CD14-positive monocyte (primary cell): ENCODE measurements at regions not wholly inside any gene's neighbourhood (a gene's known extent, or its start where the extent isn't known, plus 50 kb on each side); places are given as distances from the start of the nearest gene placed in this dataset.

Experiments
- DNase-seq, 3 donors: peaks; one replicate each; pipeline ENCODE4 v3.0.0-alpha.2; 2011 to 2022
- H2AFZ ChIP-seq: 2 replicates; pipeline ENCODE4 v1.6.0; 2012; ENCODE audit warnings: mild to moderate bottlenecking, low read depth, low read length, inconsistent platforms; ENCODE audit not compliant: insufficient read depth, poor library complexity, severe bottlenecking
- H3K27ac ChIP-seq, 2 donors: 1 replicate in 1 of 2; 2 replicates in 1 of 2; pipeline ENCODE4 v1.5.1; 2012 to 2013; ENCODE audit warnings: low read length in 2 of 2, control low read depth in 1 of 2, inconsistent platforms in 1 of 2, low read depth in 1 of 2, mild to moderate bottlenecking in 1 of 2
- H3K27me3 ChIP-seq, 2 donors: one replicate each; pipeline versions ENCODE4 v1.6.0 to v1.6.1; 2011 to 2013; ENCODE audit warnings: low read length in 2 of 2; ENCODE audit not compliant: control insufficient read depth in 2 of 2, insufficient read depth in 2 of 2
- H3K36me3 ChIP-seq, 2 donors: replicated peaks in 1 of 2; 1 replicate in 1 of 2; 2 replicates in 1 of 2; pipeline versions ENCODE4 v1.5.1 to v1.6.1; 2012 to 2013; ENCODE audit warnings: low read length in 2 of 2, control low read depth in 1 of 2, inconsistent platforms in 1 of 2, mild to moderate bottlenecking in 1 of 2; ENCODE audit not compliant: insufficient read depth in 2 of 2, control insufficient read depth in 1 of 2
- H3K4me1 ChIP-seq, 2 donors: 1 replicate in 1 of 2; 2 replicates in 1 of 2; pipeline versions ENCODE4 v1.5.1 to v1.6.1; 2012 to 2013; ENCODE audit warnings: low read length in 2 of 2, control low read depth in 1 of 2, inconsistent platforms in 1 of 2, mild to moderate bottlenecking in 1 of 2, moderate library complexity in 1 of 2; ENCODE audit not compliant: insufficient read depth in 2 of 2, control insufficient read depth in 1 of 2
- H3K4me2 ChIP-seq: replicated peaks from 2 replicates; pipeline ENCODE3; 2012; ENCODE audit warnings: low read length, moderate library complexity, mild to moderate bottlenecking; ENCODE audit not compliant: poor library complexity, severe bottlenecking; ENCODE audit errors: extremely low read depth
- H3K4me3 ChIP-seq, 3 experiments: fragments of 200-600 bp in 1 of 3; sonication (generic) in 1 of 3; replicated peaks in 1 of 3; 1 replicate in 2 of 3; 2 replicates in 1 of 3; pipeline ENCODE4 v1.5.1; 2011 to 2013; ENCODE audit warnings: low read length in 3 of 3, mild to moderate bottlenecking in 3 of 3, control low read depth in 2 of 3, low read depth in 2 of 3, inconsistent platforms in 1 of 3, moderate library complexity in 1 of 3
- H3K79me2 ChIP-seq: 2 replicates; pipeline ENCODE4 v1.6.0; 2012; ENCODE audit warnings: mild to moderate bottlenecking, control low read depth, inconsistent platforms, low read length, moderate library complexity; ENCODE audit not compliant: insufficient read depth
- H3K9ac ChIP-seq: 2 replicates; pipeline ENCODE4 v1.6.0; 2017; ENCODE audit warnings: low read length, mild to moderate bottlenecking; ENCODE audit not compliant: insufficient read depth, poor library complexity, severe bottlenecking
- H3K9me3 ChIP-seq, 2 donors: replicated peaks in 1 of 2; 1 replicate in 1 of 2; 2 replicates in 1 of 2; pipeline versions ENCODE4 v1.5.1 to v1.6.1; 2012 to 2013; ENCODE audit warnings: low read length in 2 of 2, control low read depth in 1 of 2; ENCODE audit not compliant: control insufficient read depth in 1 of 2, insufficient read depth in 1 of 2
- H4K20me1 ChIP-seq: 2 replicates; pipeline ENCODE4 v1.6.0; 2012; ENCODE audit warnings: mild to moderate bottlenecking, low read length, control low read depth, moderate library complexity; ENCODE audit not compliant: insufficient read depth
- H3K27ac Mint-ChIP-seq, 7 donors: one replicate each; pipeline ENCODE4 v1.8.0; 2020; ENCODE audit warnings: mild to moderate bottlenecking in 7 of 7, mixed read lengths in 7 of 7, moderate library complexity in 6 of 7, inconsistent platforms in 2 of 7
- H3K27me3 Mint-ChIP-seq, 3 donors: one replicate each; pipeline ENCODE4 v1.8.0; 2021 to 2022; ENCODE audit warnings: low read depth in 3 of 3, mild to moderate bottlenecking in 3 of 3, mixed read lengths in 3 of 3, moderate library complexity in 3 of 3, inconsistent platforms in 1 of 3
- H3K36me3 Mint-ChIP-seq, 2 donors: one replicate each; pipeline ENCODE4 v1.8.0; 2020; ENCODE audit warnings: mixed read lengths in 2 of 2, inconsistent platforms in 1 of 2, mild to moderate bottlenecking in 1 of 2
- H3K4me1 Mint-ChIP-seq: one replicate; pipeline ENCODE4 v1.8.0; 2020; ENCODE audit warnings: mild to moderate bottlenecking, mixed read lengths
- H3K4me3 Mint-ChIP-seq, 2 donors: one replicate each; pipeline ENCODE4 v1.8.0; 2020; ENCODE audit warnings: mild to moderate bottlenecking in 2 of 2, mixed read lengths in 2 of 2, moderate library complexity in 1 of 2
- H3K9me3 Mint-ChIP-seq, 7 donors: one replicate each; pipeline ENCODE4 v1.8.0; 2020 to 2022; ENCODE audit warnings: mixed read lengths in 7 of 7, mild to moderate bottlenecking in 6 of 7, moderate library complexity in 6 of 7, inconsistent platforms in 2 of 7
- CTCF ChIP-seq: fragments of 200-600 bp; IDR thresholded peaks from one replicate; pipeline ENCODE4 v1.8.0; 2022; ENCODE audit warnings: antibody characterized with exemption, mild to moderate bottlenecking
- WGBS: methylation state at CpG from one replicate; pipeline ENCODE4 v1.1.5; 2013; ENCODE audit warnings: missing lambda C conversion rate; ENCODE audit not compliant: insufficient coverage; 5-methylcytosine and 5-hydroxymethylcytosine counted together
- intact Hi-C, 2 donors: fragments of 100-400 bp; cut with micrococcal nuclease; formaldehyde crosslinking; loops; one replicate each; pipeline versions ENCODE4 v1.15.0 to v1.15.1; 2023

GRCh38 chr18:44552706-44553105, 128.0 kb upstream of the SETBP1 start:
- H3K4me3 ChIP-seq = no peak overlapping the region
- no peak overlapping the region for H3K4me2 ChIP-seq
- peaks cover 0 to 2% (median 0%) of the 10 kb centered on the region in 3 donors for H3K27me3 Mint-ChIP-seq
- H3K9ac ChIP-seq = no peak overlapping the region
- no peak overlapping the region for H3K27ac ChIP-seq
- H3K4me3 Mint-ChIP-seq = no peak overlapping the region
- H3K27ac Mint-ChIP-seq = no peak overlapping the region
- H4K20me1 ChIP-seq = no peaks in the 10 kb centered on the region
- no peaks in the 10 kb centered on the region for H3K36me3 ChIP-seq
- H3K4me1 ChIP-seq = peaks cover 9 to 11% of the 10 kb centered on the region in 2 donors
- H3K4me1 Mint-ChIP-seq = peaks cover 25% of the 10 kb centered on the region
- no peak for DNase-seq
- no peak overlapping the region for H2AFZ ChIP-seq
- no peaks in the 10 kb centered on the region for H3K36me3 Mint-ChIP-seq
- peaks cover 0 to 2% (median 0%) of the 10 kb centered on the region in 7 donors for H3K9me3 Mint-ChIP-seq
- intact Hi-C loops = no loop called here
- no peak for TF ChIP-seq CTCF
- no peaks in the 10 kb centered on the region for H3K27me3 ChIP-seq
- WGBS = 100% methylated on average over 1 of the region's 2 CpGs
- no peaks in the 10 kb centered on the region for H3K9me3 ChIP-seq
- H3K79me2 ChIP-seq = no peaks in the 10 kb centered on the region

GRCh38 chr18:44556296-44556695, 124.4 kb upstream of the SETBP1 start:
- H3K9ac ChIP-seq = no peak overlapping the region
- WGBS = 15% methylated on average over 2 of the region's 3 CpGs
- H3K4me3 Mint-ChIP-seq = no peak overlapping the region
- H4K20me1 ChIP-seq = no peaks in the 10 kb centered on the region
- no peaks in the 10 kb centered on the region for H3K4me1 ChIP-seq
- peaks cover 0 to 2% (median 0%) of the 10 kb centered on the region in 7 donors for H3K9me3 Mint-ChIP-seq
- H3K79me2 ChIP-seq = no peaks in the 10 kb centered on the region
- no peak overlapping the region for H3K27ac ChIP-seq
- H2AFZ ChIP-seq = peak overlapping the region; percentile 55
- no peaks in the 10 kb centered on the region for H3K36me3 Mint-ChIP-seq
- H3K27ac Mint-ChIP-seq = no peak overlapping the region
- peaks cover 0 to 3% (median 1%) of the 10 kb centered on the region in 3 donors for H3K27me3 Mint-ChIP-seq
- H3K36me3 ChIP-seq = no peaks in the 10 kb centered on the region
- H3K27me3 ChIP-seq = no peaks in the 10 kb centered on the region
- no peak overlapping the region for H3K4me3 ChIP-seq
- H3K4me1 Mint-ChIP-seq = peaks cover 14% of the 10 kb centered on the region
- DNase-seq = no peak
- no peak for TF ChIP-seq CTCF
- H3K9me3 ChIP-seq = no peaks in the 10 kb centered on the region
- intact Hi-C loops = no loop called here
- H3K4me2 ChIP-seq = no peak overlapping the region
